Liver (tissue), 7 donors: ENCODE measurements at regions not wholly inside any gene's neighbourhood (a gene's known extent, or its start where the extent isn't known, plus 50 kb on each side); places are given as distances from the start of the nearest gene placed in this dataset.
"Not testable (repeated sequence)": the region's sequence is repeated elsewhere in the genome, so short reads cannot be mapped to it uniquely, and the experiment has no call there.

Experiments
- DNase-seq: peaks from one replicate; pipeline ENCODE4 v3.0.0-alpha.2; 2017; ENCODE audit warnings: low spot score
- H3K27ac ChIP-seq, 2 donors: one replicate each; pipeline ENCODE4 v1.7.0; 2013; ENCODE audit warnings: inconsistent platforms in 2 of 2, low read length in 2 of 2, control low read depth in 1 of 2, low read depth in 1 of 2, mild to moderate bottlenecking in 1 of 2
- H3K27me3 ChIP-seq, 4 donors: one replicate each; pipeline versions ENCODE4 v1.6.1 to v1.7.0; 2013; ENCODE audit warnings: low read length in 3 of 4, inconsistent platforms in 1 of 4, mild to moderate bottlenecking in 1 of 4, moderate library complexity in 1 of 4; ENCODE audit not compliant: control insufficient read depth in 4 of 4, insufficient read depth in 4 of 4
- H3K36me3 ChIP-seq, 4 donors: one replicate each; pipeline versions ENCODE4 v1.6.1 to v1.7.0; 2013; ENCODE audit warnings: low read length in 3 of 4, mild to moderate bottlenecking in 3 of 4, low read depth in 1 of 4, moderate library complexity in 1 of 4; ENCODE audit not compliant: control insufficient read depth in 4 of 4, insufficient read depth in 3 of 4
- H3K4me1 ChIP-seq, 4 donors: one replicate each; pipeline versions ENCODE4 v1.6.1 to v1.7.0; 2013; ENCODE audit warnings: low read length in 3 of 4, mild to moderate bottlenecking in 3 of 4, moderate library complexity in 1 of 4; ENCODE audit not compliant: control insufficient read depth in 4 of 4, insufficient read depth in 4 of 4
- H3K4me3 ChIP-seq, 3 donors: one replicate each; pipeline versions ENCODE4 v1.6.1 to v1.7.0; 2013; ENCODE audit warnings: low read length in 3 of 3, control low read depth in 1 of 3, low read depth in 1 of 3, mild to moderate bottlenecking in 1 of 3
- H3K9ac ChIP-seq, 2 donors: one replicate each; pipeline ENCODE4 v1.7.0; 2013; ENCODE audit warnings: low read length in 2 of 2, mild to moderate bottlenecking in 2 of 2, moderate library complexity in 2 of 2, control low read depth in 1 of 2, low read depth in 1 of 2
- H3K9me3 ChIP-seq, 4 donors: one replicate each; pipeline versions ENCODE4 v1.6.1 to v1.7.0; 2013; ENCODE audit warnings: low read length in 3 of 4; ENCODE audit not compliant: control insufficient read depth in 4 of 4
- ATF3 ChIP-seq: IDR thresholded peaks from 2 replicates; pipeline ENCODE4 v1.6.1; 2016; ENCODE audit warnings: antibody characterized with exemption
- EGR1 ChIP-seq, 2 donors: IDR thresholded peaks; 2 replicates each; pipeline ENCODE4 v1.6.1; 2016 to 2018; ENCODE audit warnings: antibody characterized with exemption in 2 of 2, low read depth in 2 of 2
- FOXA1 ChIP-seq: IDR thresholded peaks from 2 replicates; pipeline ENCODE4 v1.6.1; 2016; ENCODE audit warnings: antibody characterized with exemption
- FOXA2 ChIP-seq: IDR thresholded peaks from 2 replicates; pipeline ENCODE4 v1.6.1; 2016; ENCODE audit warnings: antibody characterized with exemption
- GABPA ChIP-seq, 2 donors: IDR thresholded peaks in 1 of 2; conservative IDR thresholded peaks in 1 of 2; 2 replicates each; pipeline ENCODE4 v1.6.1; 2016; ENCODE audit warnings: antibody characterized with exemption in 2 of 2, mild to moderate bottlenecking in 1 of 2, moderate library complexity in 1 of 2
- HNF4A ChIP-seq, 2 donors: conservative IDR thresholded peaks; 2 replicates each; pipeline ENCODE4 v1.6.1; 2016; ENCODE audit warnings: antibody characterized with exemption in 2 of 2, mild to moderate bottlenecking in 2 of 2
- JUND ChIP-seq, 2 donors: IDR thresholded peaks; 2 replicates each; pipeline ENCODE4 v1.6.1; 2016; ENCODE audit warnings: antibody characterized with exemption in 2 of 2
- MAX ChIP-seq: IDR thresholded peaks from 2 replicates; pipeline ENCODE4 v1.6.1; 2016; ENCODE audit warnings: antibody characterized with exemption
- NR2F2 ChIP-seq: IDR thresholded peaks from 2 replicates; pipeline ENCODE4 v1.6.1; 2016; ENCODE audit warnings: antibody characterized with exemption
- RAD21 ChIP-seq, 2 donors: IDR thresholded peaks; 2 replicates each; pipeline ENCODE4 v1.6.1; 2016; ENCODE audit warnings: antibody characterized with exemption in 2 of 2, mild to moderate bottlenecking in 2 of 2
- REST ChIP-seq: IDR thresholded peaks from 2 replicates; pipeline ENCODE4 v1.6.1; 2016; ENCODE audit warnings: antibody characterized with exemption, mild to moderate bottlenecking
- RXRA ChIP-seq, 2 donors: IDR thresholded peaks; 2 replicates each; pipeline ENCODE4 v1.6.1; 2017 to 2018; ENCODE audit warnings: antibody characterized with exemption in 2 of 2, mild to moderate bottlenecking in 1 of 2
- TAF1 ChIP-seq: conservative IDR thresholded peaks from 2 replicates; pipeline ENCODE4 v1.6.1; 2016; ENCODE audit warnings: antibody characterized with exemption, mild to moderate bottlenecking
- YY1 ChIP-seq: IDR thresholded peaks from 2 replicates; pipeline ENCODE4 v1.6.1; 2016; ENCODE audit warnings: antibody characterized with exemption, mild to moderate bottlenecking
- ZBTB33 ChIP-seq: IDR thresholded peaks from 2 replicates; pipeline ENCODE4 v1.6.1; 2016; ENCODE audit warnings: antibody characterized with exemption
- WGBS: extraction: QIAGEN DNeasy Blood & Tissue Kit; methylation state at CpG from one replicate; pipeline ENCODE4 v1.1.7; 2013; 5-methylcytosine and 5-hydroxymethylcytosine counted together
- donor health status: healthy.
- donor health status: healthy.
- donor health status: healthy.
- donor health status: healthy.

GRCh38 chr4:107442538-107443111, 277.4 kb downstream of the PAPSS1 start:
- no peak for DNase-seq
- WGBS = 92% methylated on average over 3 of the region's 3 CpGs
- H3K27me3 ChIP-seq = no peaks in the 10 kb centered on the region
- no peak for TF ChIP-seq MAX
- no peak for TF ChIP-seq TAF1
- no peak for TF ChIP-seq NR2F2
- TF ChIP-seq REST = no peak
- TF ChIP-seq EGR1 (IDR thresholded peaks at IDR 0.05; ENCODE audit: low read depth in 2 of 2) = no peak
- TF ChIP-seq RAD21 (IDR thresholded peaks at IDR 0.05) = no peak
- no peak overlapping the region for H3K27ac ChIP-seq
- no peak overlapping the region for H3K9ac ChIP-seq
- H3K9me3 ChIP-seq = no peaks in the 10 kb centered on the region
- no peak overlapping the region for H3K4me3 ChIP-seq
- no peaks in the 10 kb centered on the region for H3K4me1 ChIP-seq
- H3K36me3 ChIP-seq = no peaks in the 10 kb centered on the region

- Histone ChIP-seq H3K4me1 (no peaks in the 10 kb centered on the region), H3K27ac (no peak overlapping the region), H3K9ac (no peak overlapping the region), H3K27me3 (no peaks in the 10 kb centered on the region), H3K4me3 (no peak overlapping the region), H3K36me3 (no peaks in the 10 kb centered on the region), H3K9me3 (no peaks in the 10 kb centered on the region)
- no peak for DNase-seq
- TF ChIP-seq RAD21 (IDR thresholded peaks at IDR 0.05) = no peak
- no peak for TF ChIP-seq MAX
- TF ChIP-seq GABPA (IDR thresholded peaks at IDR 0.05 in 1 of 2, conservative IDR thresholded peaks at IDR 0.05 in 1 of 2) = no peak
- TF ChIP-seq EGR1 (IDR thresholded peaks at IDR 0.05; ENCODE audit: low read depth in 2 of 2) = no peak
- no peak for TF ChIP-seq FOXA2
- TF ChIP-seq YY1 = no peak
- TF ChIP-seq RXRA (IDR thresholded peaks at IDR 0.05) = no peak
- TF ChIP-seq REST = no peak
- TF ChIP-seq NR2F2 = no peak
- TF ChIP-seq HNF4A (conservative IDR thresholded peaks at IDR 0.05) = no peak
- no peak for TF ChIP-seq TAF1
- no peak for TF ChIP-seq ZBTB33
- no peak for TF ChIP-seq FOXA1
- TF ChIP-seq ATF3 = no peak
- TF ChIP-seq JUND (IDR thresholded peaks at IDR 0.05) = no peak
- 95% methylated on average over 3 of the region's 3 CpGs for WGBS
Observed at GRCh38 chr4:107439401-107439800, 280.6 kb downstream of the PAPSS1 start.

GRCh38 chr4:107436471-107436870, 283.6 kb downstream of the PAPSS1 start:
- not testable (repeated sequence) for H3K9ac ChIP-seq, H3K4me1 ChIP-seq, H3K36me3 ChIP-seq, DNase-seq, H3K9me3 ChIP-seq, H3K27ac ChIP-seq, H3K4me3 ChIP-seq, H3K27me3 ChIP-seq
- WGBS = 51% methylated on average over 1 of the region's 1 CpG
